ENCODE measurements at regions not wholly inside any gene's neighbourhood (a gene's known extent, or its start where the extent isn't known, plus 50 kb on each side); places are given as distances from the start of the nearest gene placed in this dataset.
"Not testable (repeated sequence)": the region's sequence is repeated elsewhere in the genome, so short reads cannot be mapped to it uniquely, and the experiment has no call there.

- DNase-seq (ENCODE audit: low read depth): not testable (repeated sequence)
These were observed 264.5 kb downstream of the MATN1 start for GRCh38 chr1:30458730-30459485.

- no peak for DNase-seq (ENCODE audit: low read depth)
These were observed 270.5 kb downstream of the MATN1 start for GRCh38 chr1:30452925-30453324.

GRCh38 chr1:30452170-30452569 lies 271.2 kb downstream of the MATN1 start:
- DNase-seq (ENCODE audit: low read depth): no peak

- DNase-seq (ENCODE audit: low read depth): no peak
These were observed 271.8 kb downstream of the MATN1 start for GRCh38 chr1:30451532-30452125.

DNA sequence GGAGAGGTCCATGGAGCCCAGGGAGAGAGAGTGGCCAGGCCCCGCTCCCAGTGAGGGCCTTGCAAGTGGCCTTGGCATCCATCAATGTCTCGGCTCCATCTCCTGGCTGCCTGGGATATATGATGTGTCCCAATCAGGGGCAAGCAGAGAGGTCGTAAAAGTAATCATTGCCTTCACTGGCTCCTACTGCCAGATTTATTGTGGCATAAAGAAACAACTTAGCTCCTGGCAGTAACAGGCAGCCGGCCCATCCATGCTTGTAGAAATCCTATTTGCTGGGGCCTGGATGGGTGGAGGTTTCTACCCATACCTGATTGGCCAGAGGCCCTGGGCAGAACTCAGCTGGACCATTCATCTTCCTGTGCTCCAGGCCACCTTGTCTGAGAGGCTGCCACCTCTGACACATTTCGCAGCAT lies 272.6 kb downstream of the MATN1 start:
- no peak for DNase-seq (ENCODE audit: low read depth)

GRCh38 chr1:30450148-30450817 lies 273.1 kb downstream of the MATN1 start:
- no peak for DNase-seq (ENCODE audit: low read depth)

DNA sequence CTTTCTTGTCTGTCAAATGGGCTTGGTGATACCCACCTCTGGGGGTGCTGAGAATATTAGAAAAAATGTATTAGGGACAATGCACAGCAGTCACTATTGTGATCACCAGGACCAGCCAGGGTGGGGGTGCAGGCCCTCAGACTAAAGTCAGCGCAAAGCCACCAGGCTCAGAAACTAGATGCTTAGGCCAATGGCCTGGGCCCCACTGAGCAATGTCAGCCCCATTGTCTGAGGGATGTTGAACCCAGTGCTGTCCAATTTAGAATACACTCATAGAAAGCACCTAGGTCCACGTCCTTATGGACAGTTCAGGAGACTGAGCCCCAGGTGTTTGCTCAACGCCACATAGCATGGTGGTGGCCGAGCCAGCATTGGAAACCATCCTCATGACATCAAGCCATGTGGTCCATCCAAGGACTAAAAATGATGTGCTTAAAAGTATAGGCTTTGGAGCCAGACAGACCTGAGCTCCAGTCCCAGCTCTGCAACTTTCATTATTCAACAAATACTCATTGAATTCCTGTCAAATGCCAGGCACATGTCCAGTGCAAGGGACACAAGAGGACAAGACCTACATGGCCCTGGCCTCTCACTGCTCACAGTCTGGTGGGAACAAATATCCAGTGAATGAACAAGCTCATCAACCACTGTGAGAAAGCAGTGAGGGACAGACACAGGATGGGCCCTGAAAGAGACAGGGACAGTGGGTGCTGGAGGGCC lies 273.8 kb downstream of the MATN1 start:
- DNase-seq (ENCODE audit: low read depth): no peak

DNA sequence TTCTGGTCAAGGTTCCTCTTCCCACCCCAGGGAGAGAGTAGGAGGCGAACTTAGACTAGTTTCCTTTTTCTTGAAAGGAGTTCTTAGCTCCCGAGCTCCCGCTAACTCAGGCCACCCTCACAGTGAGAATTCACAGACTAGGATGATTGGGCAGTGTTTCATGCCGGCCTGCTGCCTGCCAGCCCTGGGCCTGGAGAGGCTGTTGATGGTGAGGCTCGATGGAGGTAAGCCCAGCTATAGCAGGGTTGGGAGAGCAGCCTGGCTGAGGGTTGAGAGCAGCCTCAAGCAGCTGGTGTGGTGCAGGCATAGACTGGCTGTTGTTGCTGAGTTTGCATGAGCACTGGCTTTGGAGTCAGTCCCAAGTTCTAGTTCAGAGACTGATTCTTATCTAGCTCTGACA lies 274.4 kb downstream of the MATN1 start:
- no peak for DNase-seq (ENCODE audit: low read depth)

DNA sequence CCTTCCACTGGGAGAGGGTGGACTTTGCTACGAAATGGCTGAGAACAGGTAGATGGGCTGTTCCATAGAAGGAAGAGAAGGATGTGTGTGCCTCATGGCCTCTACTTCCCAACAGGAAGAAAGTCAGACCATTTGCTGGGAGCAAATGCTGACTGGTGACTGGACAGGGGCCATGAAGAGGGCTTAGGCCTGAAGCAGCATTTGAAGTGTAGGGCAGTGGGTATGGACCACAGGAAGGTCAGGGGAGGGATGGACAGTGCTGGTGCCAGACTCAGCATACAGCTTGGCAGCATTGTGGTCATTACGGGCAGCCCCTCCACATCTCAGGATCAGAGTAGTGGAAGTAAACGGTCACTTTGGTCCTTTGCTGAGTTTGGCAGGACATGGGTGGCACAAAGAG lies 275.7 kb downstream of the MATN1 start:
- DNase-seq (ENCODE audit: low read depth): no peak

DNA sequence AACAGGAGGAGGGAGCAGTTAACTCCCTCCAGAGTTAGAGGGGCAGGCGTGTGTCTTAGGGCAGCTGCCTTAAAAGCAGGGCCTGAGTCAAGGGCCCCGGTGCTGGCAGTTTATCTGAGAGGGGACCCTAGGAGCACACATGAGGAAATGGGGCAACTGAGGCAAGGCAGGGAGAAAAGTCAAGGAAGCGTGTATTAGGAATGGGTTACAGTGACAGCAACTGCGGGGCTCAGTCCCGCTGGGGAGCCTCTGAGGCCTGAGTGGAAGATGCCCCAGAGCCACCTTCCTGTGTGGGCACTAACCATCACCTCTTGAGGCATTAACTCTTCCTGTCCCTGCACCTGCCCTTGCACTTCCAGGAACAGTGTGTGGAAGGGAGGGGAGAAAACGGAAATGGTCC lies 276.3 kb downstream of the MATN1 start:
- no peak for DNase-seq (ENCODE audit: low read depth)

- DNase-seq (ENCODE audit: low read depth): no peak
These were observed 276.9 kb downstream of the MATN1 start for GRCh38 chr1:30446508-30446907.

GRCh38 chr1:30446095-30446494 lies 277.3 kb downstream of the MATN1 start:
- no peak for DNase-seq (ENCODE audit: low read depth)

- DNase-seq (ENCODE audit: low read depth): no peak
These were observed 277.9 kb downstream of the MATN1 start for GRCh38 chr1:30445449-30445848.

DNA sequence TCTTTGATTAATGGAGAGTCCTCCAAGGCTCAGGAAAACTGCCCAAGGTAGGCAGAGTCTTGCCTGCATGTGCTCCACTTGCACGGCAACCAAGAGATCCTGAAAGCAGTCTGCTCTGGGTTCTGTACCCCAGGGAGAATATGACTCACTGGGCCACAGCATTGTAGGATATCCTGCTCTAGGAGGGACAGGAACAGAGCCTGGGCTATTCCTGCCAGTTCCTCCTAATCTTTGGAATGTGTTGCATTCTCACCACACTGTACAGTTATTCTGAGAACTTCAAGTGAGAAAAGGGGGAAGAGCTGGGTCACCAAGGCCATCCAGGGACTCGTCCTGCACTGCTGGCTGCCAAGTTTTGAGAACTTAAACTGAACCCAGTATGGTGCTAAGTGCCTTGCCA lies 278.5 kb downstream of the MATN1 start:
- DNase-seq (ENCODE audit: low read depth): no peak

GRCh38 chr1:30444401-30444800 lies 279.0 kb downstream of the MATN1 start:
- no peak for DNase-seq (ENCODE audit: low read depth)

- DNase-seq (ENCODE audit: low read depth): not testable (repeated sequence)
These were observed 285.1 kb downstream of the MATN1 start for GRCh38 chr1:30438274-30438673.

GRCh38 chr1:30437059-30437576 lies 286.3 kb downstream of the MATN1 start:
- no peak for DNase-seq (ENCODE audit: low read depth)

DNA sequence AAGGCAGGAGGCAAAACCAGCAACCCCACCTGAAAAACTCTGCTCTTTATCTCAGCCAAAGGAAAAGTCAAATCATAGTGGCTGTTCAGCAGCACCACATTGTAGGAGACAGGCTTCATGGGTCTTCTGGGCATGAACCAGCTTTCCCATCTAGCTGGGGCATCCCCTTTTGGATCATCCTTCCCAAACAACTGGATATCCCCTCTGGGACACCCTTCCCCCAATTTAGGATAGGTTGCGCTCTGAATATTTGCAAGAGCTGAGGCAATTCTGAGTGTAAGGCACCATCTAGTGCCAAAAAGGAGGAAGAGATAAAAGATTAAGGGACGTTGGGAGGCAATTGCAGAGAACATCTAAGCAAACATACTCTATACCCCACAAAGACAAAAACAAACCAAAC lies 295.8 kb downstream of the MATN1 start:
- DNase-seq (ENCODE audit: low read depth): no peak

DNA sequence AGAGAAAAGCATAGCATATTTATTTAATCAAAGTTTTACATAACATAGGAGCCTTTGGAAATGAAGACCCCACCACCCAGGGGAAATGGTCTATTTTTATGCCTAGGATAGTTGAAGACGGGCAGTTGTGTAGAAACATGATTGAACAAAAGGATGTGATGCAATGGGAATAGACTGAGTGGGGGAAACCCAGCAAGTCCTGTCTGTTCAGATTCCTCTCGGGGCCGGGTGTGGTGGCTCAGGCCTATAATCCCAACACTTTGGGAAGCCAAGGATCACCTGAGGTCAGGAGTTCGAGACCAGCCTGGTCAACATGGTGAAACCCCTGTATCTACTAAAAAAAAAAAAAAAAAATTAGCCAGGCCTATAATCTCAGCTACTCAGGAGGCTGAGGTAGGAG lies 298.3 kb downstream of the MATN1 start:
- DNase-seq (ENCODE audit: low read depth): no peak

DNA sequence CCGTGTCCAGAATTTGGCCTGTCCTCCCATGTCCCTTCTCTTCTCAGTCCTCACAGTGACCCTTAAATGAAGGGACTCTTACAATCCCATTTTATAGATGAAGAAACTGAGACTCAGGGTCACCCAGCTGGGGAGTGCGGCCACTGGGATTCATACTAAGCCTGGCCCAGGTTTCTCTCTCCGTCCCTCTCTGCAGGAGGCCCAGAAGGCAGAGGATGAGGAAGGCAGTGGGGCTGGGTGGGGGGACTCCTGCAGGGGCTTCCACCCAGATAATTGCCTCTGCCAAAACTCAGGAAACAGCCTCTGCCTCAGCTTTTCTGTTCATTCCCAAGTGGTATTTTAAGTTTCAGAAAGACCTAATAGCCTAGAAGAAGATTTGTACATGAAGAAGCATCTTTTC lies 299.8 kb downstream of the MATN1 start:
- no peak for DNase-seq (ENCODE audit: low read depth)

GRCh38 chr1:30422251-30422650 lies 301.1 kb downstream of the MATN1 start:
- no peak for DNase-seq (ENCODE audit: low read depth)

- DNase-seq (ENCODE audit: low read depth): no peak
These were observed 302.8 kb downstream of the MATN1 start for GRCh38 chr1:30420519-30421050.

Measured in renal cortical epithelial cell (primary cell).